T-helper 2 cell treated with Interferon-gamma antibody and Interleukin-4, amounts not matched to agents 100 ng/mL and 5 ng/mL, for 36 hours (primary cell): ENCODE measurements at regions not wholly inside any gene's neighbourhood (a gene's known extent, or its start where the extent isn't known, plus 50 kb on each side); places are given as distances from the start of the nearest gene placed in this dataset.

Experiments used
- intact Hi-C: fragments of 100-400 bp; cut with micrococcal nuclease; formaldehyde crosslinking; loops from one replicate; pipeline ENCODE4 v1.15.1; 2023

DNA sequence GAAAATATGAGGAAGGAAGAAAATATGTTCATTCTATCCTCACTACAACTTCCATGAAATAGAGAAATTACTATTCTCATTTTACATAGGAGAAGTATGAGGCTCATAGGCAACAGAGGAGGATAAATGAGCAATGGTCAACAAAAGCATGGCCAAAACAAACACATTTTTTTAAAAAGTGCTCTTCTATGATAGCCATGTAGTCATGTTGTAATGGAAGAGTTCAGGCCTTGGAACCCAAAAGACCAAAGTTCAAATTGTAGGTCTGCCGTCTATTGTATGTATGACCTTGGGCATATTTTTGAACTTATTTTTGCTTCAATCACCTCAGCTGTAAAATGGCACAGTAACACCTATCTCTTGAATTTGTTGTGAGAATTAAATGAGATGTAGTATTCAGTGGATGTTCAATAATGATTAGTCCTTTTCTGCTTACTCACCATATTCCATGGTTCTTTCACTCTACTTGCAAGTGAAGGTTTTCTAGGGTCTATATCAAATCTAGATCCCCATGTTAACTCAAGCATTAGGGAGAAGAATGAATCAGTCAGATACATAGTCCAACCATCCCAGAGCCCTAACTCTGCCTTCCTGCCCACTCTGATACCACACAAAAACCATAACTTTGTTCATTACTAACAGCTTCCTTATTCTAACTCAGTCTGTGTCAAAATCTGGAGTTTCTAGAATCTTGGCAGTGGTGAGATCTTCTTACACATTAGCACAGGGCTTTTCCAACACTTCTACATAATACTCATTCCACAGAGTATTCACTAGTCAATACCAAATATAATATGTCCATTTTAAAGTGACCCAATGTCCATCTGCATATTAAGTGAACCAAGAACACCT lies 353.2 kb downstream of the PLPP3 start:
- intact Hi-C loops: no loop called here

DNA sequence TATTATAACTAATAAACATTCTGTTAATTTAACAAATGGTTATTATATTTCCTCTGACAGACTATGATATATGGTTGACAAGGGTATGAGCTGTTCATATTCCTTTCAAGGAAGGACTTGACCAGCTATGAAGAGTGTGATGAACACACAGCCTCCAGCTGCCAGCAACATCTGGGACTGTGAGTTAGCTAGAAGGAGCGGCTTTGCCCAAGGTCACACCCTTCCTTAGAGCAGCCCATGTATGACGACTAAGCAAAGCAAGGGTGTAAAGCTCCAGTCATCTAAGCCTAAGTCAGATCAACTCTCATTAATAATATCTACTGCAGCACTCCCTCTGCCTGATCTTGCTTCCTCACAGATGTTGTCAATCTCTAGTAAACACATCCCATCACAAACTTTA lies 355.4 kb downstream of the PLPP3 start:
- intact Hi-C loops: no loop called here

DNA sequence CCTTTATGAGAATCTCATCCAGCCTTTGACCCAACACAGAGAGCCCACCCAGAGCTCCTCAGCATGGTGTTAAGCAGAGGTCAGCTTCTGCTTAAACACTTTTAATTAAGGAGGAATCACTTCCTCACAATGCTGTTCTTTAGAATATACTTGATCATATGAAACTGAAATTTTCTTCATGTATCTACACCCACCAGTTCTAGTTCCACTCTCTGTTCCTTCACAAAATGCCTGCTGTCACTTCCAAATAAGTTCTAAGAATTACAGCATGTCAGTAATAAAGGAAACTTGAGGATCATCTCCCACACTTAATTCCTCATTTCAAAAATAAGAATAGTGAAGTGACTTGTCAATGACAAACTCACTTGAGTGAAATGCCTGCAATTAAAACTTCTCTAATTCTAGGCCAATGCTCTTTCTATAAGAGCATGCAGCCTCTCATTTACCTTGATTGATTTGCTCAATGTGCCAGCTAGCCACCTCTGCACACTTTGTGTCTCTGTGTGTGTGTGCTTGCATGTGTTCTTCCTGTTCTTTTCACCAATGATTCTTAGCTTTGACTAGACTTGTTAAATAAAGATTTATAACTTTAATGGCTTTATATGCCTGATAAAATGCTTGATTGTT lies 356.3 kb downstream of the PLPP3 start:
- intact Hi-C loops: no loop called here

DNA sequence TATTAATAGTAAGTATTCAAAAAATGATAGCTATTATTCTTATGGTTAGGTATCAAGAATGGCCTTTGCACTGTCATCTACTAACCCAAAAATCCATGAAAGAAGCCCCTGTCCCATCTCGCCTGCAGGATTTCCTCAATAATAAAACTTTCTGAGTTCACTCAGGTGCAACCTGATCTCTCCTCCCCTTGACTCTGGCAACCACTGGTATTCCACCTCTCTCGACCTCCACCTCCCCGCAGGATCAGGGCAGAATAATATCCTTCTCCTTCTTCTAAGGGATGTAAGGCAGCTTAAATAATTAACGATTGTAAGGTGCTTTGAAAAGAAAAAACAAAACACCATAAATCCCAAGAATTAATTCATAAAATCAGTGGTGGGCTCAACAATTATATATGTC lies 359.3 kb downstream of the PLPP3 start:
- intact Hi-C loops: no loop called here

DNA sequence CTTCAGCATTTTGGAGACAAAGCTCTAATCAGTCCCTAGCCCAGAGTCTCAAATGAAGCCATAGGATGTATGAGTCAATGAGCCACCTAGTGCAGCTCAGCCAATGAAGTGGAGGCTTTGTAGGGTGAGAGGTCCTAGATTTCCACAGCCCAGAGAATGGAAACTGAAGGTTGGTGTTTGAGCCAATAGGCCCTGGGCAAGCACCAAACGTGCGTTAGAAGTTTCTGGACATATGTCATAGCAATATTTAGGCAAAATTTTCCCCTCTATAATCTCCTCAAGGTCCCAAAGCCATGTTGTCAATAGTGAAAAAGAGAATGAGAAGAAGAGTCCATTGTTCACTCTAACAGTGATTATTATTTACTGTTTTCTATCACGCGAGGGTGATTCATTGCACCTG lies 361.3 kb downstream of the PLPP3 start:
- intact Hi-C loops: no loop called here

DNA sequence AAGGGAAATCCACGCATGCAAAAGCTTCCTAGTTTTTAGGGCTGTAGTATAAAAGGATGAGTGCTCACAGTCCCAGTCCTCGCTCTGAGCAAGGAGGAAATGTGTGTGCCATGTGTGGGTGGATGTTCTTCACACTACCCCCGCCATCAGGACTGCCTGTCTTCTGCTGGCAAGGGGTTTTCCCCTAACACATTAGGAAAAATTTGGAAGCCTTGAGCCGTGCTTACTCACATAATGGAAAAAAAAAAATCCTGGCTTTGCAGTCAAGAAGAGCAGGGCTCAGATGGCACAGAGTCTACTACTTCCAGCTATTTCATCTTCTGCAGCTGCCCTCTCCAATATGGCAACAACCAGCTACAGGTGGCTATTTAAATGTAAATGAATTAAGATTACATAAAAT lies 363.1 kb downstream of the PLPP3 start:
- intact Hi-C loops: no loop called here

DNA sequence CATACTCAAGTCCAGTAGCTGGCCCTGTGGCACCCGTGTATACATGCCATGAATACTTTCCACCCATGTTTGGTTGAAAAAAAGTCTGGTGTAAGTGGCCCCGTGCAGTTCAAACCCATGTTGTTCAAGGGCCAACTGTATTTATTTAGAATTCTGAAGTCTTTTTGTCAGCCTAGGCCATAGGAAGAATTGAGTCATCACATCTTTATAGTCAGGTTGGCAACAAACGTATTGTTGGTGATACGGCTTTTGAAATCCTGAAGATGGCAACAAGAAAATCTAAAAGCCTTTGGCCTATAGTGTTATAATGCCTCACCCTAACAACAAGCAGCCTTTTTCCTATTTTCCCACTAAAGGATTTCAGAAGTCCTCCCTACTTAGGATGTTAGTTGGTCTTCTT lies 363.6 kb downstream of the PLPP3 start:
- intact Hi-C loops: no loop called here

DNA sequence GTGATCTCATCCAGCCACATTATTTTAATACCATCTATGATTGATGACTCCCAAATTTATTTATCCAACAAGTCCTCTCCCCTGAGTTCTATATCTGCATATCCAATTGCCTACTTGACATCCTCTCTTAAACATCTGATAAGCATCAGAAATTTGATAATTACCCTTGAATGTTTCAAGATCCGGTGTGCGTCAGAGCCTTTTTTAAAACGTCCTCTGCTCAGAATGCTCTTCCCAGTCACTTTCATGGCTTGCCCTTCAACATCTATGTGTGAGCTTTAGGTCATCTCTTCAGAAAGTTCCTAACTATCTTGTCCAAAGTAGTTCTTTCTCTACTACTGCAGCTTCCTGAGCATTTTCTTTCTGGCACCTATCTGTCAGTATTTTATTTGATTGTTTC lies 364.3 kb downstream of the PLPP3 start:
- intact Hi-C loops: no loop called here

DNA sequence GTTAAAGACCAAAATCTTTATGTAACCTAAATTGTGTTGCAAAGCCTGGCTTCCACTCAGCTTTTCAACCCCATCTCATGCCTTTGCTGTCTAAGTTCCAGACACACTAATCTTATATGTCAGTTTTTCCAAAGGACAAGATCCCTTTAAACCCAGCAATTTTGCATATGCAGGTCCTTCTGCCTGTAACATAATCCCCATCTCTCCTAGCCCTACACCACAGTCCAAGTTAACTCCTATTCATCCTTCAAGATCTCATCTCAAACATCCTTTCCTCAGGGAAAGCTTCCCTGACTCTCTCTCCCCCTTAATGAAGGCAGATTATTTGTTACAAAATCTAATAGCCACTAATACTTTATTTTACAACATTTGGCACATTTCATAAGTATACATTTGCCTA lies 366.3 kb downstream of the PLPP3 start:
- intact Hi-C loops: no loop called here

DNA sequence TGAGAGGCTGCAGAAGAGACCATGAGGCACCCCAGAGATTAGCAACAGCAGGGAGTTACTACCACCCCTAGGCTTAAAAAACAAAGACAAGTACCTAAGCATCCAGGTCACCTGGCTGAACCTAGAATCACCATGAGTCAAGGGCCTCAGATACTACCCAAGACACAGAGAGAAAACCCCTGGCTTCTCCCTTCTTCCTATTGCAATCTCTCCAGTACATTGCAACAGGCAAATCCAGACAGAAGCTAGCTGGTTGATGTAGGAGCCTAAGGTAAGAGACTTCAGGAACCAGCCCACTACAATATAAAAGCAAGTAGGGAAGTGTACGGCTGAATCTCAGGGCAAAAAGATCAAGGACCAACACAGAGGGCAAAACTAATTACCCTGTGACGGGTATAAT lies 367.2 kb downstream of the PLPP3 start:
- intact Hi-C loops: no loop called here

DNA sequence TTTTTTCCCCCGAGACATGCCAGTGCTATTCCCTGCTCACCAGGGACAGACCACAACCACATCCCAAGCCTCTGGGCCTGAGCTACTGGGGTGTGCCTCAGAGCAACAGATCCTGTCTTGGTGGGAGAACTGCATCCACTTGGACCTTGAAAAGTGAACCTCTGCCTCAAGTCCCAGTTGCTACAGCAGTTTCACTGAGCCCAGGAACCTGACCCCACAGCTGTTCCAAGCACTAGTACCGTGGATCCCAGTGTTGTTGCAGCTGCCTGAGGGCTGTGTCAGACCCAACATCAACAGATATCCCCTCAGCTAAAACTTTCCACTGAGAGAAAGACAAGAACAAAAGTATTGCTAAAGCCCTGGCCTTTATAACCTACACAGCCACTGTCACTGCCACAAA lies 373.0 kb downstream of the PLPP3 start:
- intact Hi-C loops: no loop called here

DNA sequence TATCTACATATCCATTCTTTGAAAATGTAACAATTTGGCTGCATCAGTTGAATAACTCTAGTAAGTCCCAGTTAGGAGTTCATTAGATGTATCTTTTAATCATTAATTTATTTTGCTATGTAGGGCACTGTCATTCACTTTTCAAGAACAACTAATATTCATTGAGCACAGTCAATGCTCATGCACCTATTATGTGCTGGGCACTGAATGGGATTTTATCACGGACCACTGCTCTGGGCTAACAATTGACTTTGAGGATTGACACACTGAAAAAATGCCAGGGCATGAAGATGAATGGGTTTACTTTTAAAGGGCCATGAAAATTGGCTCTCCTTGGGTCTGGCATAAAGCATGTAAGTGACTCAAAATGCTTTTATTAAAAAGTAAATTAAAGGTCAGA lies 375.2 kb downstream of the PLPP3 start:
- intact Hi-C loops: no loop called here

DNA sequence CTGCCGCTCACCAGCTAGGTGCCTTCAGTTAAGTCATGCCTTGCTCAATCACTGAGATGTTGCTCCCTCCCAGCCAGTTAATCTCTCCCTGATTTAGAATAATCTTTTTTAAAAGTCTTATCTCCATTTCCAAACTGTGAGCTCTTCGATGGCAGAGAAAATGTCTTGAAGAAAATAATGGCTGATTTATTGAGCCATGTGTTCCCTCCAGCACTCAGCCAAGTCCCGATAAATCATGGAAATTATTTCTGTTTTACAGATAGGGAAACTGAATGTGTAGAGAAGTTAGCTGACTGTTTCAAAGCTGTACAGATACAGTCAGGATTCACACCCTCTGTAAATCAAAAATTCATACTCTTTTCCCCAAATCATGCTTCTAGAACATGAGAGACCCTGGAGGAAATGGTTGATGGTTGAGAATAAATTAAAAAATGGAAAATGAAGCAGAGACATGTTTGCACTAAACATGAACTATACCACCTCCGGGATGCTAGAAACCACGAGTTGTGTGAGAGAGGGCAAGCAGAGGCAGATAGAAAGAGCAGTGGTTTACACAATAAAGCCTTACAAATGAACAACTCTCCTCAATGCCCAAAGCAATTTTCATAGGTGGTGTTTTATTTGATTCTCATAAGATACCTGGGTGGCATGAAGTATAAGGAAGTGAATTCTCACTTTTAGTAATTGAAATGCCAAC lies 376.4 kb downstream of the PLPP3 start:
- intact Hi-C loops: no loop called here

DNA sequence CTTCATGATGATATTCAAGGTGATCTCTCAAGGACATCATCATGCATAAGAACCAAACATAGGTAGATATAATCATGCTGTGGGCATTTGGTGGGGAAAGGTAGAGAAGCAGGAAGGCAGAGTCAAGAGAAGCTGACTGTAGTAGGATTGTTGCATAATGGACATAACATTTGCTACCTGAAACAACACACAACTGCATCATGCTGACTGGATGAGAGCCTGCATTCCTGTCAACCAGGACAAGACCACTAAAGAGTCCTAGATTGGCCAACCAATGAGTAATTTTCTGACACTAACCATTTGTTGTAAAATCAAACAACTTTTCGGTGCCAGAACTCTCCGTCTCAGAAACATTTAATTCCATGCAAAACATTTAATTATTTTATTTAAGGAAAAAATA lies 377.2 kb downstream of the PLPP3 start:
- intact Hi-C loops: no loop called here

DNA sequence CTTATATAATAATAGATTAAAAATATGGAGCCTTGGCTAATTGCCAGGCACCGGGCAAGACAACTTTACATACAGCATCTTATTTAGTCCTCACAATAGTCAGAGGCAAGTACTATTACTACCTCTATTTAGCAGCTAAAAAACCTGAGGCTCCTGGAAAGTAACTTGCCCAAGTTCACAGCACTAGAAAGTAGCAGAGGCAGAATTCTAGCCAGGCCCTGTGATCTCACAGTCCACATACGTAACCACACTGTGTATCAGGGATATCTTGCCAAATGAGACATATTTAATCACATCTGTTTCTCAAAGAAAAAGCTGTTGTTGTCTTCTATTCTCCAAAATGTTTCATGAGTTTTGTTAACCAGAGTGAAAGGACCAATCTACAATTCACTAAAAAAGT lies 378.5 kb downstream of the PLPP3 start:
- intact Hi-C loops: no loop called here

DNA sequence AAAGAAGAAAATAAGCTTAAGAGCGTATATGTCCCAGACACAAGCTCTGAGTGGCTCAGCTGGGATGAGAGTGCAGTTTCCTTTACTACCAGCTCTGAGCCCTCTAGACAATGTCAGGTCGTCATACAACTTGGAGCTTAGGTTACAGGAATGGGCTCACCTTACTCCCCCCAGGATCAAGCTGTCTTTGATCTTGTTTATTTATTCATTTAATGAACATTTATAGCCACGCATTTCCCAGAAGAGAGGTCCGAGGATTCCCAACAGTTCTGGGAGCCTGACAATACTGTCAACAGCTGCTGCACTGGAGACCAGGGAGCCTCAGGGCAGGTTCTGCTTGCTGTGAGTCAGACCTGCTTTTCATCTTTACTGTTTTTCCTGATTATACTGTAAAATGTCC lies 378.9 kb downstream of the PLPP3 start:
- intact Hi-C loops: no loop called here

DNA sequence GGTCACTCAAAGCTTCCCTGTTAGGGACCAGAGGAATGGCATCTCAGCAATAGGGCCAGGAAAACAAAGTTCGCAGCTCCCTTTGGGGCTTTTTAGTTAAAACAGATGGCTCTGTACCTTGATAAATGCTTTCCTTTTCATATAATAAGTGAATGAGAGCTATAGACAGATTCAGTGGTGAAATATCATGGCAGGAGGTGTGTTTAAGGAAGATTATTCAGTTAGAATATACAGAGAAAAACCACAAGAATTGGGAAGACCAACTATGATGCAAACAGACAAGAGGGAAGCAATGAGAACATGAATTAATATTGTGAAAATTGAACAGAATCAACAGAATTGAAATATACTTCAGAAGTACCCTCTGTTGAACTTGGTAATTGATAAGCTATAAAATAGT lies 379.4 kb downstream of the PLPP3 start:
- intact Hi-C loops: no loop called here

DNA sequence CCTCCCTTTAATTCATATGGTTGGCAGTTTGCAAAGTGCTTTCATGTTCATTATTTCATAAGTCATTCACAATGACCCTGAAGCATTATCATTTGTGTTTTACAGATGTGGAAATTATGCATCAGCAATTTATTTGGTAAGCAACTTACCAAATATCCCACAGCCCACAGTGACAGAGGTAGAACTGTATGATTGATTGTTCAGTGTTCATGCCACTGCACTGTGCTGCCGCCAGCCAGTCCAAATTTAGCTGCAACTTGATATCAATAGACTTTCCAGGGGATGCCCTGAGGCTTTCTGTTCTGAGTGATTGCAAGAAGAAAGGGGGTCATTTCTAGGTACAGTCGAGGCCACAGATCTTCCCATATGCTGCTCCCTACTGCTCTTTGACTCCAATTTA lies 380.3 kb downstream of the PLPP3 start:
- intact Hi-C loops: no loop called here

DNA sequence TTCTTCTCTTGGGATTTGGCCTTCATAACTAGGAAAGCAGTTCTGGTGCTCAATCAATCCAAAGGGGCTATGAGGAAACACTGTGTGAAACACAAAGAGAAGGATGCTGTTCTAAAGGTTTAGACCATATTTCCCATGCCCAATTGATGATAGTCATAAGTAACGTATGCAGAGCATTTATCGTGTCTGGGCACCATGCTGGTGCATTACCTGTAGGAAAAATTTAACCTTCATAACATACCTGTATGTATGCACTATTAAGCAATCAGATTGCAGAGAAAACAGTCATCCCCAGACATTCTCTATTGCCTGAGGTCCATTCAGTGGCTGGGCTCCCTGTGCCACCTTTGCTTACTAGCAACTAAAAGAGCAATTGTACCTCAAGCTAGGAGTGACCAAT lies 381.4 kb downstream of the PLPP3 start:
- intact Hi-C loops: no loop called here

DNA sequence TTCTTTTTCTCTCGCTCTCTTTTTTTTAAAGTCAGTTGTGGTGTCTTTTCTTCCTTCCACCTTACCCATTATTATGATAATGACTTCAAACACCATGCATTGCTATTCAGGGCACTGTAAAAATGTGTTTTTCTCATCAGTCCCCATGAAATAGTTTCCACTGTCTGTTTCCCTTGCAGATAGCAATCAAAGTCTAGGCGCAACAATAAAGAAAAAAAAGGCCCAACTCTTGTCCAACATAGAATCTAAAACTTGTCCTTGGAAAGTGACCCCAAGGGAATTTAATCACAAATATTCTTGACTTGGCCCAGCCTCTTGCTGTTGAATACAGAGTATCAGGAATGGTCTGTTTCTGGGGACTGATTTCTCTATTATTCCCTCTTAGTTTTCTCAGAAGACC lies 382.5 kb downstream of the PLPP3 start:
- intact Hi-C loops: no loop called here

DNA sequence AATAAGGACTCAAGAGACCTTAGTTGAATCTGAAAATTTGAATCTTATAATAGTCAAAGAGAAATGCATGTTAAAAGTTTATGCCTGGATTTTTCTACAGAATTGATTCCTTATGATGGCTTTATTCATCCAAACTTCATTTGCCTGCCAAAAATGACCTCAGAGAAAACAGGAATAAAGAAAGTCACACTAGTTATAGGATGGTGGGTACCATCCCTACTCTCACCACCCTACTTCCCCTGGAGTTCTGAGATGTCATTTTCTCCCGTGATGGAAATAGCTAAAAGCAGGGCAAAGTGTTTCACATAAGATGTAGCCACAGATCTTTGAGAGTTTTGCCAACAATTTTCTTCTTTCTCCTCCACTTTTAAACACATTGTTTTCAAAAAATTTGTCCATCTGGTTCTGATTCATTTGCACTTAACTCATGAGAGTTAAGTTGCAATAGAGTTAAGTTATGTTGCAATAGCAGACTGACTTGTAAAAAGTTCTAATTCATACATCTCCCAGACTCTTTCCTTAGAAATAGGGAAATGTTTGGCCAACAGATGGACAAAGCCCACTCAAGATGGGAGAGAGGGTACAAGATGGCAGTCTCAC lies 384.6 kb downstream of the PLPP3 start:
- intact Hi-C loops: no loop called here

DNA sequence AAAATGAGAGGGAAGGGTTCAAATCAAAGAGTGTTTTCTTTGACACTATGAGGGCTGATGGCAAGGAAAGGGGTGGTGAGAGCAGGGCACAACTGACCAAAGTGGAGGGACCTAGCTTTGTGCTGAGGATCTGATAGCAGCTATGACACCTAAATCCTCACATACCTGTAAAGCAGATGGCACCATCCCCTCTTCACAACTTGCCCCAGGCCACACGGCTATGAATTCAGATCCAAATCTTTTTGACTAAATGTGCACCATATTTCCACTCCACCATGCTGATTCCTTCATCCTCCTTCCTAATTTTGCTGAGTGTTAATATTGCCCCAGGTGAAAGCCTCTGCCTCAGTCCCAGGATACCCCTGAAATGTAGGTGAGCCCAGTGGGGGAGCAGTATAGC lies 385.7 kb downstream of the PLPP3 start:
- intact Hi-C loops: no loop called here
